NCI-H748 (cell line): ENCODE measurements at regions not wholly inside any gene's neighbourhood (a gene's known extent, or its start where the extent isn't known, plus 50 kb on each side); places are given as distances from the start of the nearest gene placed in this dataset.

ENCODE experiments used
- DNase-seq: peaks from one replicate; lab custom pipeline; 2025; ENCODE audit not compliant: unreplicated experiment; lab: John Stamatoyannopoulos, UW

GRCh38 chr11:87438416-87438815, 400.7 kb downstream of the TMEM135 start:
- no peak for DNase-seq

- DNase-seq = no peak
These were observed 400.1 kb downstream of the TMEM135 start for GRCh38 chr11:87437844-87438223.

DNA sequence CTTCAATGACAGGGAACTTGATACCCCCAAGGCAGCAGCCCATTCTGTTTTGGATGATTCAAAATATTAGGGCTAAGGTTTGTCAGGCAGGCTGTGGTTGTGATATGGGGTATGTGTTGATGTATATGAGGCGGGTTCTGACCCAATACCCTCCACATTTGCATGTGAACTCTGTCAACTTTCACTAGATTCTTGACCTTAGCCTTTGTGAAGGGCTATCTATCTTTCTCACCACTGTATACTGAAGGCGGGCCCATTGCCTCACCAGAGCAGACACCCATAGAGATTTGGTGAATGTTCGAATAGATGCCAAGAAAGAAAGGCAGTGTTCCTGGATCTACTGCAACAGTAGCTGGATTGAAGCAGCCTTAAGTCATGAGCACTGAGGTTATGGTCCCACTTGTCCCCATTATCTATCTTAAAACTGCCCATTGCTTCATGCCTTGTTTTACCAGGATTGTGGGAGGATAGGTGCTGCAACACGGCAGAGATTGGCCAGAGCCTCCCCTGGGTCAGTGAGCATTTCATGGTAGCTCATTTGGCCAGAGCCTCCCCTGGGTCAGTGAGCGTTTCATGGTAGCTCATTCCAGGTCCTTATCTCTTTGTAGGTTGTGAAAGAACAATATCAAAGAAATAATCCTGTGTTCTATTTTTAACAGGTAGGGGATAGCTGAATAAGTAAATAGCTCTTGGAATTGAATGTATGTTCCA, 399.6 kb downstream of the TMEM135 start:
- no peak for DNase-seq

GRCh38 chr11:87432022-87432421, 394.3 kb downstream of the TMEM135 start:
- DNase-seq = no peak

- no peak for DNase-seq
These were observed 393.7 kb downstream of the TMEM135 start for GRCh38 chr11:87431392-87431791.

GRCh38 chr11:87430821-87431220, 393.1 kb downstream of the TMEM135 start:
- DNase-seq = no peak

GRCh38 chr11:87429996-87430395, 392.3 kb downstream of the TMEM135 start:
- no peak for DNase-seq

GRCh38 chr11:87428266-87428665, 390.5 kb downstream of the TMEM135 start:
- no peak for DNase-seq

DNA sequence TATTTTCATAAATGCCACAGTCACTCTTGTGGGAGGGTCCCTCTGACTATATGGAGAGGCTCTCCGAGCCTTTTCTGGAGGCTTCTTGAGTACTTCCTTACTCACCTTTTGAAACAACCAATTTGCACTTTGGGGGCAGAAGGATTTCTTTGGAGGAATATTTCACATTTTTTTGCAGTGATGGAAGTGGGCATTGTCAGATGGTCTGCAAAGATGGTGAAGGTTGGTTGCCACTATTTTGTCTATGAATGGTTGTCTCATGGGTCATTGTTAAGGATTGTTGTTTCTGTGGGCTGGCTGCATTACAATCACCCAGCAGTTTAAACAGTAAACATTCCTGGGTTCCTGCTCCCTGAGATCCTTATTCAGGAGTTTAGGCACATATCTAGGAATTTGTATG, 388.2 kb downstream of the TMEM135 start:
- no peak for DNase-seq

- no peak for DNase-seq
These were observed 387.7 kb downstream of the TMEM135 start for GRCh38 chr11:87425391-87425790.

DNA sequence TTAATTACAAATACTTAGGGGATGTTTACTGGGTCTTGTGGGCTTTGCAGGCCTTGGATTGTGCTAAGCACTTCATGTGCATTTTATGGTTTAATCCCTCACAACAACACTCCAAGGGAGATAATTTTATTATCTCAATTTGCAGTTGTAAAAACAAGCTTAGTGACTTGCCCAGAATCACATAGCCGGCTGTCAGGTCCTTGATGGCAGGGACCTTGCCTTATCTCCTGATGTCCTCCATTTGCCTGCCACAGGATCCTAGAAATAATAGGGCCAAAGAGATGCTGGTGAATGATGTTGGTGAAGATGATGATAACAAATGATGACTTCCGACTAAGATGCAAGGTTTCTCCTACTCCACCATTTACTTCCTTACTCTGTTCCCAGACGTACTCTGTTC, 385.4 kb downstream of the TMEM135 start:
- DNase-seq = no peak

- no peak for DNase-seq
These were observed 384.8 kb downstream of the TMEM135 start for GRCh38 chr11:87422566-87422965.

- DNase-seq = peak; percentile 27
These were observed 383.7 kb downstream of the TMEM135 start for GRCh38 chr11:87421422-87421821.

- no peak for DNase-seq
These were observed 380.2 kb downstream of the TMEM135 start for GRCh38 chr11:87417951-87418350.

GRCh38 chr11:87405843-87406242, 368.1 kb downstream of the TMEM135 start:
- DNase-seq = no peak

DNA sequence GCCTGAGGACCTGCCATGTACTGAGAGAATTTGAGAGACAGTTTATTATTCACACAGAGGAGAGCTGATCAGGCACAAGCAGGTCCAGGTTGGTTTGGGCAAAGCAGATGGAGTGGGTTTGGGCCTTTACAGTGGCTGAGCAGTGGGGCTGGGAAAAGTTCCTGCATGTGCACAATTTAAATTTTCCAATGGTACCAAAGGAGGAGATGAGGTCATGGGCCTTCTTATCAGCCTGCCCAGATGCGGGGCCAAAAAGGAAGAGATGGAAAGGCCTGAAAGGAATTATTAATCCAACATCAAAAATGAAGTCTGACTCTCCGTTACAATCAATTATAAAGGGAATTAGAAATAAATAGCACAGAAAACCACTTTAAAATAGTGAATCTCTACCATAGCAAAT, 367.6 kb downstream of the TMEM135 start:
- no peak for DNase-seq

- DNase-seq = no peak
These were observed 363.9 kb downstream of the TMEM135 start for GRCh38 chr11:87401653-87402052.

DNA sequence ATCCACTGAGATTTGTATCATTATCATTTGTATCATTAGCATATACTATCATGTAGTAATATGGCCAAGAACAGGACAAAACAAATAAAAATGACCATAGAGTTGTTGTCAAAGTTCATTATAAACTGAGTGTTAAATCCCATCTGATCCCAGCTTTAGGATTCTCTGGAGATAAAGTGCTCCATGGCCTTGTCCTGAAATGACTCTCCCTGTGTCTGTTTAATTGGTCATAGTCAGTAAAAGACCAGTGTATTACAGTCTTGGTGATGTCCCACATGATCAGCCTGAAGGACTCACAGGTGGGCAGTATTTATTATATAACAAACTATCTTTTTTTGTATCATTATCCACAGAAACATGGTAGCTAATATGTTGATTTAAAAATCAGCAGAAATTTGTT, 361.6 kb downstream of the TMEM135 start:
- no peak for DNase-seq

GRCh38 chr11:87398931-87399330, 361.2 kb downstream of the TMEM135 start:
- no peak for DNase-seq

- no peak for DNase-seq
These were observed 359.5 kb downstream of the TMEM135 start for GRCh38 chr11:87397011-87397865.

DNA sequence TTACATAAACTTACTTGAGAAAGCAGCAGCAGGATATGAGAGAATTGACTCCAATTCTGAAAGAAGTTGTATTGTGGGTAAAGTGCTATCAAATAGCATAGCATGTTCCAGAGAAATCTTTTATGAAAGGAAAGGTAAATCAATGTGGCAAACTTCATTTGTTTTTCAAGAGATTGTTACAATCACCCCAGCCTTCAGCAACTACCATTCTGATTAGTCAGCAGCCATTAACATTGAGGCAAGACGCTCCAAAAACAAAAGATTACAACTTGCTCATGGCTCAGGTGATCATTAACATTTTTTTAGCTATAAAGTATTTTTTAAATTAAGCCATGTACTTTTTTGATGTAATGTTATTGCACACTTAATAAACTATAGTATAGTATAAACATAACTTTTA, 357.2 kb downstream of the TMEM135 start:
- DNase-seq = no peak

GRCh38 chr11:87392665-87393064, 354.9 kb downstream of the TMEM135 start:
- no peak for DNase-seq
